Transverse colon (tissue), 3 donors: ENCODE measurements at regions not wholly inside any gene's neighbourhood (a gene's known extent, or its start where the extent isn't known, plus 50 kb on each side); places are given as distances from the start of the nearest gene placed in this dataset.

Experiments used
- EP300 ChIP-seq: sonication (generic); formaldehyde crosslinking; IDR thresholded peaks from one replicate; pipeline ENCODE4 v1.6.1; 2017; ENCODE audit warnings: antibody characterized with exemption, low read depth
- POLR2A ChIP-seq: fragments of 450-650 bp; IDR thresholded peaks from one replicate; pipeline ENCODE4 v1.6.1; 2016; ENCODE audit warnings: antibody characterized with exemption, mild to moderate bottlenecking, moderate library complexity
- TF ChIP-seq, protein P1 (sequence below), 5 experiments: fragments of 200-600 bp in 3 of 5; fragments of 450-650 bp in 2 of 5; sonication (generic) in 3 of 5; IDR thresholded peaks; 1 replicate in 2 of 5; 2 replicates in 3 of 5; pipeline ENCODE4 v1.5.1; 2016 to 2017; ENCODE audit warnings: antibody characterized with exemption in 5 of 5, inconsistent platforms in 3 of 5, mild to moderate bottlenecking in 2 of 5, moderate library complexity in 1 of 5

DNA sequence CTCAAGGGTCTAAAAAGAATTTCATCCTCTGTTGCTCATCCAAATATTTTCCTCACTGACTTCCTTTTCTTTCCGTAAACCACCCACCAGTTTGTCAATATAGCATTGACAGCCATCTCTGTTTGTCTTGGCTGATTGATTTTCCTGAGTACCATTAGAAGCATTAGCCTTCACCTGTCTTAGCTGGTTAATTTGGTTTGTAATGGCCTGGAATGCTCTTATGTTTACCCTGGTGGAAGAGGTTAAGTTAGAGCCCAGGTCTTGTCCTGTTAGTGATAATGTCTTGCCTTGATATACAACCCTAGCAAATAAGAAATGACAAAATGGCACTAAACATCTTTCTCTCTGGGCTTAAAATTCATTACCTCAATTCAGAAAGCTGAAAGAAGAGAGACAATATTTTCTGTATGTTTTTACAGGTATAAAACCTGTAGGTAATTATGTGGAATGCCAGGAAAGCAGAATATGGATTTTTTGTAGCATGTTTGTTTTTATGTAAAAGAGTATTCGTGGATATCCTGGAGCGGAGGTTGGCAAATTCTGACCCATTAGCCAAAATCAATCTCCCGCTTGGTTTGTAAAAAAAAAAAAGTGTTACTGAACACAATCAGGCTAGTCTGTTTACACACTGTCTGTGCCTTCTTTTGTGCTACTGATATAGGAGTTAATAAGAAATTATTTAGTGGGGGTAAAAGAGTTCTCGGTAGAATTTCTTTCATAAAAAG lies 224.4 kb upstream of the DAAM1 start:
- TF ChIP-seq, protein P1, sequence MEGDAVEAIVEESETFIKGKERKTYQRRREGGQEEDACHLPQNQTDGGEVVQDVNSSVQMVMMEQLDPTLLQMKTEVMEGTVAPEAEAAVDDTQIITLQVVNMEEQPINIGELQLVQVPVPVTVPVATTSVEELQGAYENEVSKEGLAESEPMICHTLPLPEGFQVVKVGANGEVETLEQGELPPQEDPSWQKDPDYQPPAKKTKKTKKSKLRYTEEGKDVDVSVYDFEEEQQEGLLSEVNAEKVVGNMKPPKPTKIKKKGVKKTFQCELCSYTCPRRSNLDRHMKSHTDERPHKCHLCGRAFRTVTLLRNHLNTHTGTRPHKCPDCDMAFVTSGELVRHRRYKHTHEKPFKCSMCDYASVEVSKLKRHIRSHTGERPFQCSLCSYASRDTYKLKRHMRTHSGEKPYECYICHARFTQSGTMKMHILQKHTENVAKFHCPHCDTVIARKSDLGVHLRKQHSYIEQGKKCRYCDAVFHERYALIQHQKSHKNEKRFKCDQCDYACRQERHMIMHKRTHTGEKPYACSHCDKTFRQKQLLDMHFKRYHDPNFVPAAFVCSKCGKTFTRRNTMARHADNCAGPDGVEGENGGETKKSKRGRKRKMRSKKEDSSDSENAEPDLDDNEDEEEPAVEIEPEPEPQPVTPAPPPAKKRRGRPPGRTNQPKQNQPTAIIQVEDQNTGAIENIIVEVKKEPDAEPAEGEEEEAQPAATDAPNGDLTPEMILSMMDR (IDR thresholded peaks at IDR 0.05), result no peak
- TF ChIP-seq POLR2A (no peak), EP300 (no peak)
